GM19025 (cell line): ENCODE measurements at regions not wholly inside any gene's neighbourhood (a gene's known extent, or its start where the extent isn't known, plus 50 kb on each side); places are given as distances from the start of the nearest gene placed in this dataset.

Experiments
- ATAC-seq: cut with Tn5 transposase; IDR thresholded peaks from one replicate; pipeline ENCODE4 v1.9.1; 2021; ENCODE audit warnings: mild to moderate bottlenecking, low read depth, moderate library complexity; ENCODE audit not compliant: unreplicated experiment

DNA sequence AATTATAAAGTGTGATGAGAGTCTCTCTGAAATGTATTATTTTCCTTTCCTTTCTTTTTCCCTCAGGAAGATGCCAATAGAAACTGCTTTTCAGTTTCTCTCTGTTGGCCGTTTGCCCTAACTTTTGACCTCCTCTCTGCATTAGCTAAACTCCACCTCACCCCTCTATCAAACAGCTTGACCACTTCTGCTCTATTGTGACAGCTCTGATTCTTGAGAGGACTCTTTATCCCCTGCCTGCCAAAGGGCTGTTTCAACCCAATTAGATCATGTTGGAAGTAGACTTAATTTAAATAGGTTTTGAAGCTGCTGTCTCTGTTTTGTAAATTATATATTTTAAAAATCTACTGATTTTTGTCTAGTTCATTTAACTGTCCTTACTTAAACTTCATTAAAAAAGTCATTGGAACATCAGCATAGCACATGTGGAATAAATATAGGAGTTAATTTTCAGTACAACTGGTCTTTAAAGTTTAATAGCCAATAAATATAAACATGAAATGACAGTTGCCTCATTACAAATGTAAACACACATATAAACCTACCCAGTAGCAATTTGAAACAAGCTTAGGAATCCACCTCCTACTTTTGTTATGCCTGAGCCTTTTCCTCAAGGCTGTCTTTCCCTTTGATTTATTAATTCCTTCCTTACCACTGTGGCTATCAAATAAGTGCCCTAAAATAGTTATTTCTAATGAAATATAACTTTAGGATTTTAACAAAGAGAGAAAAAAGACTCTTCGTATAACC is 152.0 kb downstream of the CHRM3 start:
- ATAC-seq, result no peak

DNA sequence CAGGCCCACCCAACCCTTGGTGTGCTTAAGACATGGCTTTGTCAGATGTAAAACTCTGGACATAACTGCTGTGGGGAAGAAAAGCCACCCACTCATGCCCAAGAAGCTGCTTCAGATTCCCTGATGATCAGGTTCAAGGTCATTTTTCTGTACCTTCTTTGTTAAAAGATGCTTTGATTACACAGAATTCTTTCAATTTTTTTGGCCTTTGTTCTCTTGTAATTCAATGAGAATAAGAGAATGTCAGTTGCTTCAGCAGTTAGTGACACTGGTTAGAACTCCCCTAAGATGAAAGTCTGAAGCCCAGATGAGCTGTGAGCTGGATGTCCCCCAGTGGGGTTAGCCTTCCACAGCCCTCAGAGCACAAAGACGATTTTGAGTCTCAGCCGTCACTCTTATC is 152.7 kb downstream of the CHRM3 start:
- ATAC-seq, result no peak

- no peak for ATAC-seq
Observed at GRCh38 chr1:239539812-239540211, 153.4 kb downstream of the CHRM3 start.

GRCh38 chr1:239543873-239544272 is 157.5 kb downstream of the CHRM3 start:
- ATAC-seq, result no peak

GRCh38 chr1:239545466-239545865 is 159.1 kb downstream of the CHRM3 start:
- ATAC-seq, result no peak

DNA sequence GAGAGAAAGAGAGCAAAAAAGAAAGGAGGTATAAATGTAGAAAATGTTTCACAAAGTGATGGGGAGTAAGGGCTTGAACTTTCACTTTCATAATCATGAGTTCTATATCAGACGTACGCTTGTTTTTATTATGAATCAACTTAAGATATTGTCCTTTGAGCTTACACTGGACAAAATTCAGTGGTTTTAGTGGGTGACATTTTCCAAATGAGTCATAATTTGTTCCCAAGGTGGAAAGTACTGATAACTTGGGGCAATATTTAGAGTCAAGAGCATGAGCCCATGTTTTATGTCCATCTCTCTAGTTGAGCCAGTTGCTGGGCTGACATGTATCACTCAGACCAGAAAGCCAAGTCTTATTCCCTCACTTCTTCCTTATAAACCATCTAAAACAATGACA is 161.6 kb downstream of the CHRM3 start:
- ATAC-seq, result no peak

GRCh38 chr1:239550178-239550577 is 163.8 kb downstream of the CHRM3 start:
- no peak for ATAC-seq

DNA sequence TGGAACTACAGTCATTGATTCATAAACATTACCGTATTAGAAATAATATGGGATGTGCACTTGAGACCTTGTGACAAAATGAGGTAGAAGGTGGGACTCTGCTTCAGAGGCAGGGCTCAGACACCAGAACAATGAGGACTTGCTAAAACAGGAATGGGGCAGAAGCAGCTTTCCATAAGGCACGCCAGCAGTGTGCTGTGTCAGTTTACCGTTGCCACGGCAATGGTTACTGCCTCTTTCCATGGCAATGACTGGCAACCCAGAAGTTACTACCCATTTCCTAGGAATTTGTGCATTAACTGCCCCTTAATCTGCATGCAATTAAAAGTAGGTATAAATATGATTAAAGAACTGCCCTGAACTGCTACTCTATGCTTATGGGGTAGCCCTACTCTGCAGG is 169.0 kb downstream of the CHRM3 start:
- no peak for ATAC-seq

- ATAC-seq, result no peak
Observed at GRCh38 chr1:239558559-239558958, 172.2 kb downstream of the CHRM3 start.

- no peak for ATAC-seq
Observed at GRCh38 chr1:239558991-239559390, 172.6 kb downstream of the CHRM3 start.

DNA sequence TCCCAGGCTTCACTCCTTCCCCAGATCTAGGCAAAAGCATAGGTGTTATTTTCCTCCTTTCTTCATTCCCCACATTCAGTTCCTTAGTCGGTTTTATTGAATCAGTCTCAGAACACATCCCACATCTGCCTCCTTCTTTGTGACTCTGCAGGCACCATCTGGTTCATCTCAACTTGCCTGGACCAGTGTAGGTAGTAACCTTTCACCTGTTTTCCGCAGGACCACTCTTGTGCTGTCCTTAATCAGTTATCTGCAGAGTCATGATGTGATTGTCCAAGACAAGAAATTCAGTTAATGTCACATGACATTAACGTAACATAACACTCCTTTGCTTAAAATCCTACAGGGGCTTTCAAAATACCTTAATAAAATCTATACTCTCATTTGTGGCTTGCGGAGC is 174.6 kb downstream of the CHRM3 start:
- no peak for ATAC-seq

DNA sequence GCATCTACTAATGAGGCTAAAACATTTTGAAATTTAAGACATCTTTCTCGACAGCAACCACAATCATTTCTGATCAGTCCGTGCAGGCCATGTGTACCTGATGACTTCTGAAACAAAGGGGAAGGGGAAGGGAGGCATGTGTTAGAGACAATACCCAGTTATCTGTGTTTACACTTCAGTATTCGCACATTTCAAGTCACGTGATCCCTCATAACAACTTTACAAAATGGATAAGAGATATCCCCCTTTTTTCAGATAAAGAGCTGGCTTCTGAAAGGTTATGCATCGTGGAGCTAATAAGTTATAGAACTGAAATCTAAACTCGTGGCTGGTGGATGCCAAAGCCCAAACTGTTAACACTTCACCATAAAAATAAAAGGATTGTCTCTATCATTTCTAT is 175.7 kb downstream of the CHRM3 start:
- ATAC-seq, result no peak

GRCh38 chr1:239563681-239564080 is 177.3 kb downstream of the CHRM3 start:
- no peak for ATAC-seq

- ATAC-seq, result no peak
Observed at GRCh38 chr1:239566074-239566473, 179.7 kb downstream of the CHRM3 start.

DNA sequence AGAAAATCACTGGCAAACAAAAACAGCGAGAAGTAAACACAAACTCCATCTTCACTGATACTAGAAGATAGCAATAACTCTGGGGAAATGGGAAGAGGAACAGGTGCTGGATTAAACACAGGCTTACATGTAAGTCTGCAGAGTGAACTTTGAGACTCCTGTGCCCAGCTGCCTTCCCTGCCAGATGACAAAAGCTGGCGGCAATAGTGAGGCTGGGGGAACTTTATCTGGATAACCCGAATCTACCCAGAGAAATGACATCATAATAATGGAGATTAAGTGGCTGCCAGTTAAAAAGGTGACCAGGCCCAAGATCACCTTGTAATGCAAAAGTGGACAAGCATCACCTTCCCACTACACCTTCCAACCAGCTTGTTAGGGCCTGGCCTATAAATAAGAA is 184.5 kb downstream of the CHRM3 start:
- ATAC-seq, result no peak

GRCh38 chr1:239572183-239572582 is 185.8 kb downstream of the CHRM3 start:
- ATAC-seq, result no peak

DNA sequence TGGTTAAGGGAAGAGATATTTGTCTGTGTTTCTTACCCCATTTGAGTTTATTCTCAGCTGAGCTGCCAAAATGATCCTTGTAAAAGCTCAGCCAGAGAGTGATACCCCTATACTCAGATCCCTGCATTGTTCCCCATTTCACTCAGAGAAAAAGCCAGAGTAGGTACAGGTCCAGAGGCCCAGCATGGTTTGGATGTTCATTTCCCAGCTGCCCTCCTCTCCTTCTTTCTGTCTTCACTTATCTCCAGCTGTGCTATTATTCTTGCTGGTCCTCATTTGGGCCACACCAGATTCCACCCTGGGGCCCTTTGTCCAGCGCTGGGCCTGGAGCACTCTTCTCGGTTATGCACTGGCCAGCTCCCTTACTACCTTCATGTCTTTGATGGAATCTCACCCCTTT is 187.7 kb downstream of the CHRM3 start:
- ATAC-seq, result no peak

- no peak for ATAC-seq
Observed at GRCh38 chr1:239575113-239575512, 188.7 kb downstream of the CHRM3 start.

- ATAC-seq, result no peak
Observed at GRCh38 chr1:239583536-239583935, 197.2 kb downstream of the CHRM3 start.

- ATAC-seq, result no peak
Observed at GRCh38 chr1:239586128-239586527, 199.8 kb downstream of the CHRM3 start.

DNA sequence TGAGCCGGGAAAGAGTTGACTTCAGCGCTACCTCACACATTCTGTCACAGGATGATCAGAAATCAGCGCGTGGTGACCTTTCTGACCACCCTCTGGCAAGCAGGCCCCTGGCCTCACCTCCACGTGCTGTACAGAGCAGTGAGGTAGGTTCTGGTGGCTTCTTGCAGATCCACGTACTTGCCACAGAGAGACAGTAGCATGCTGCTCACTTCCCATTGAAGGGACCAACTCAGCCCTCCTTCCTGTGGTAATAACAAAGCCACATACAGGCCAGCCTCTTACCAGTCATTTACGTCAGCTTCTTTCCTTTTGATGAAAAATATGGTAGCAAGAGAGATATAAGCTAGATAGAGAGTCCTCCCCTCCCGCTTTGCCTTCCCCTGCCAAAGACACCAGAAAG is 200.7 kb downstream of the CHRM3 start:
- no peak for ATAC-seq

- no peak for ATAC-seq
Observed at GRCh38 chr1:239587574-239588369, 201.4 kb downstream of the CHRM3 start.
